Cardiac muscle cell (in vitro differentiated cells and primary cell): ENCODE measurements at regions not wholly inside any gene's neighbourhood (a gene's known extent, or its start where the extent isn't known, plus 50 kb on each side); places are given as distances from the start of the nearest gene placed in this dataset.

Experiments used
- DNase-seq, 2 donors: peaks; one replicate each; pipeline versions ENCODE4 v3.0.0 to v3.0.0-alpha.2; 2010 to 2017; ENCODE audit warnings: low read depth in 1 of 2, low spot score in 1 of 2
- H3K27ac ChIP-seq: fragments of 200-600 bp; sonication (generic); 2 replicates; pipeline ENCODE4 v1.5.1; 2016
- H3K27me3 ChIP-seq: fragments of 200-600 bp; sonication (generic); 2 replicates; pipeline ENCODE4 v1.6.0; 2016; ENCODE audit warnings: control low read depth
- H3K36me3 ChIP-seq: fragments of 200-600 bp; sonication (generic); 2 replicates; pipeline ENCODE4 v1.5.1; 2016; ENCODE audit warnings: control low read depth
- H3K4me1 ChIP-seq: fragments of 200-600 bp; sonication (generic); 2 replicates; pipeline ENCODE4 v1.8.1; 2017; ENCODE audit warnings: low read depth, mild to moderate bottlenecking, mixed run types
- H3K4me3 ChIP-seq: fragments of 200-600 bp; sonication (generic); 2 replicates; pipeline ENCODE4 v1.5.1; 2016; ENCODE audit warnings: mild to moderate bottlenecking
- H3K9me3 ChIP-seq: fragments of 200-600 bp; sonication (generic); 2 replicates; pipeline ENCODE4 v1.5.1; 2017; ENCODE audit warnings: low read depth, mild to moderate bottlenecking, control low read depth
- TF ChIP-seq, protein P1 (sequence below): IDR thresholded peaks from 2 replicates; pipeline ENCODE4 v1.5.1; 2012; ENCODE audit warnings: low read depth, mild to moderate bottlenecking, low read length

DNA sequence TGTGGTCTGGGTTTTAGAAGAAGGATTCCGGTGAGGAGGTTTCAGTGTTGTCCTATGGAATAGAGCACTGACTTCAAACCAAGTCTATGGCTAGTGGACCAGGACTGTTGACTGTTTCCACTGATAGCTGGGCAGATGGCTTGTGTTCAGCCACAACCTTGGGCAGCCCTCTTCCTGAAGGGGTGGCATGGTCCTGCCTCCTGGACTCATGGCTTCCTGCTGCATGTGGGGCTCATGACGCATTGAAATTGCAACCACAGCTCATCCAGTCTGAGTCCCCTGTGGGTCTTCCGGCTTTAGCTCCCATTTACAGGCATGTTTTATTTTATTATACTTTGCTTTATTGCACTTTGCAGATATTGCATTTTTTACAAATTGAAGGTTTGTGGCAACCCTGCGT lies 105.0 kb downstream of the B3GNT2 start:
- Histone ChIP-seq H3K4me3 (no peak overlapping the region), H3K27me3 (no peaks in the 10 kb centered on the region), H3K4me1 (peaks cover 25% of the 10 kb centered on the region), H3K36me3 (no peaks in the 10 kb centered on the region), H3K9me3 (no peaks in the 10 kb centered on the region), H3K27ac (no peak overlapping the region)
- TF ChIP-seq, protein P1, sequence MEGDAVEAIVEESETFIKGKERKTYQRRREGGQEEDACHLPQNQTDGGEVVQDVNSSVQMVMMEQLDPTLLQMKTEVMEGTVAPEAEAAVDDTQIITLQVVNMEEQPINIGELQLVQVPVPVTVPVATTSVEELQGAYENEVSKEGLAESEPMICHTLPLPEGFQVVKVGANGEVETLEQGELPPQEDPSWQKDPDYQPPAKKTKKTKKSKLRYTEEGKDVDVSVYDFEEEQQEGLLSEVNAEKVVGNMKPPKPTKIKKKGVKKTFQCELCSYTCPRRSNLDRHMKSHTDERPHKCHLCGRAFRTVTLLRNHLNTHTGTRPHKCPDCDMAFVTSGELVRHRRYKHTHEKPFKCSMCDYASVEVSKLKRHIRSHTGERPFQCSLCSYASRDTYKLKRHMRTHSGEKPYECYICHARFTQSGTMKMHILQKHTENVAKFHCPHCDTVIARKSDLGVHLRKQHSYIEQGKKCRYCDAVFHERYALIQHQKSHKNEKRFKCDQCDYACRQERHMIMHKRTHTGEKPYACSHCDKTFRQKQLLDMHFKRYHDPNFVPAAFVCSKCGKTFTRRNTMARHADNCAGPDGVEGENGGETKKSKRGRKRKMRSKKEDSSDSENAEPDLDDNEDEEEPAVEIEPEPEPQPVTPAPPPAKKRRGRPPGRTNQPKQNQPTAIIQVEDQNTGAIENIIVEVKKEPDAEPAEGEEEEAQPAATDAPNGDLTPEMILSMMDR = no peak
- DNase-seq = no peak

DNA sequence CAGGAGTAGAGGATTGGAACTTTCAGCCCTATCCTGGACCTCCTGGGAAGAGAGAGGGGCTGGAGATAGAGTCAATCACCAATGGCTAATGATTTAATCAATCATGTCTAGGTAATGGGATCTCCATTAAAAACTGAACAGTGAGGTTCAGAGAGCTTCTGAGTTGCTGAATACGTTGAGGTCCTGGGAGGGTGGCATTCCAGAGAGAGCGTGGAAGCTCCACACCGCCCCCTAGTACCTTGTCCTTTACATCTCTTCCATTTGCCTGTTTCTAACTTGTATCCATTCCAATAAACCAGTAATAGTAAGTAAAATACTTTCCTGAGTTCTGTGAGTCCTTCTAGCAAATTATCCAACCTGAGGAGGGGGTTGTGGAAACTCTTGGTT lies 101.7 kb downstream of the B3GNT2 start:
- H3K9me3 ChIP-seq = no peaks in the 10 kb centered on the region
- peaks cover 16% of the 10 kb centered on the region for H3K4me1 ChIP-seq
- no peaks in the 10 kb centered on the region for H3K36me3 ChIP-seq
- DNase-seq = peak; percentile 41 to 43
- H3K27ac ChIP-seq = no peak overlapping the region
- no peak overlapping the region for H3K4me3 ChIP-seq
- TF ChIP-seq, protein P1 = peak; percentile 33
- no peaks in the 10 kb centered on the region for H3K27me3 ChIP-seq

DNA sequence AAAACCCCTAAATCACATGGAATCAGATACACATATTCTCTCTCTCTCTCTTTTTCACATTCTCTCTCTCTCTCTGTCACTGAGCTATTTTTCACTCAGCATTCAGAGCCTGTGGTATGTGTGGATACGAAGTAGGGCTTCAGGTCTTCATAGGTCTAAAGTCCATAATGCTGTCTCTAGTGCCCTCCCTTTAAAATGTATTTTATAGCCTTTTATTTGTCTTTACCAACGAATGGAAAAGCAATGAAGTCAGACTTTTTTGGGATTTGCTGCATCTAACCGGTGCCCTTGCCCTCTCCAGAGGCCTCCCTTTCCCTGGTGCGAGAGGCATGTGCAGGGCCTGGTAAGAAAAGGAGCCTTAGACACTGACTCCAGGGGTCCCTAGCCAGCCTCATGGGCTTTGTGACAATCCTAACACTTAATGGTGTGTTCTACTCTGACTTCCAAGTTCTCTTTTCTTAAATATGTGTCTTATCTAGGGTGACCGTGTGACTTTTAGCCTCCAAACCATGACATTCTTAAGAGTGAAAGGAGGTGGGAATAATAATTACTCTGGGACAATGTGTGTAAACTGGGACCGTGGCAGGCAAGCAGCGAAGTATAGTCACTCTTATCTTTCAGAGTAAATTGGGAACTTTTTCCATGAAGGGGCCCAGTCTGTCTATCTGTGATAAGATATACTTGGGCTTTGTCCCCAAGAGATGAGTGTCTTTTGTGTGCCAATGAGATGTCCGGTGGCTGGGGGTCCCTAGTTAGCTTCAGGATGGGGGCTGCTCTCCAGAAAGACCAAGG lies 101.1 kb downstream of the B3GNT2 start:
- Histone ChIP-seq H3K9me3 (no peaks in the 10 kb centered on the region), H3K27ac (no peak overlapping the region), H3K4me1 (peaks cover 16% of the 10 kb centered on the region), H3K36me3 (no peaks in the 10 kb centered on the region), H3K27me3 (no peaks in the 10 kb centered on the region), H3K4me3 (no peak overlapping the region)
- DNase-seq = no peak
- TF ChIP-seq, protein P1 = no peak

DNA sequence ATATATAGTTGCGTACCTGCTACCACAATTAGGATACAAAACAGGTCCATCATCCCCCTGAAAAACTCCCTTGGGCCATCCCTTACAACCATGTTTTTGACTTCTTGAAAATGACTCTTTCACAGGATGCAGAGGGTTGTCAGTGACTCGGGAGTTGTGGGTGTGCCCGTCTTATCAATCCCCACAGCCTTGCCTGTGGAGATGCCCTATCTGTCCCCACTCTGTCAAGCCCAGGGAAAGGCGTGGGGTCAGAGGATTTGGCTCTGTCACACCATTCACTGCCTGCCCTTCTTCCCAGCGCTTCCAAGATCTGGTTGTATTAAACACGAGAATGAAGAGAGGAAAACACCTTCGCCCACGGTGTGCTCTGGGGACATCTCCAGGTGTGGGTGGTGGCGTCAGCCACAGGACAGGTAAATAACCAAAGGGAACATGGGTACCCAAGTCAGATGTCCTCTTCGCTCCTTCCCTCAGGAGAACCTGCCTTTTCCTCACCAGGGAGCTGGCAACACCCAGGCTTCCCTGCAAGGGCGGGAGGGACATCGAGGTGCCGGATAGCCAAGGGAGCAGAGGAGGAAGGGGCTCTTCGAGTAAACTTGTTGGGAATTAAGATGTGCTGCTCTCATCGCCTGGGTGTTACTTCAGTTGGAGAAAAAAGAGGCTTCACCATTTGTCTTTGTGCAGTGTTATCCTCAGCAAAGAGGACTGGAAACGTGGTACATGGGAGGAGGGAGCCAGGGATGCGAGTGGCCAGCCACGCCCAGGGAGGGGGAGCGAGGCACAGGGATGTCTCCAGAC lies 100.3 kb downstream of the B3GNT2 start:
- TF ChIP-seq, protein P1 = no peak
- Histone ChIP-seq H3K27me3 (no peaks in the 10 kb centered on the region), H3K27ac (no peak overlapping the region), H3K4me1 (peaks cover 16% of the 10 kb centered on the region), H3K36me3 (no peaks in the 10 kb centered on the region), H3K4me3 (no peak overlapping the region), H3K9me3 (no peaks in the 10 kb centered on the region)
- DNase-seq = no peak

DNA sequence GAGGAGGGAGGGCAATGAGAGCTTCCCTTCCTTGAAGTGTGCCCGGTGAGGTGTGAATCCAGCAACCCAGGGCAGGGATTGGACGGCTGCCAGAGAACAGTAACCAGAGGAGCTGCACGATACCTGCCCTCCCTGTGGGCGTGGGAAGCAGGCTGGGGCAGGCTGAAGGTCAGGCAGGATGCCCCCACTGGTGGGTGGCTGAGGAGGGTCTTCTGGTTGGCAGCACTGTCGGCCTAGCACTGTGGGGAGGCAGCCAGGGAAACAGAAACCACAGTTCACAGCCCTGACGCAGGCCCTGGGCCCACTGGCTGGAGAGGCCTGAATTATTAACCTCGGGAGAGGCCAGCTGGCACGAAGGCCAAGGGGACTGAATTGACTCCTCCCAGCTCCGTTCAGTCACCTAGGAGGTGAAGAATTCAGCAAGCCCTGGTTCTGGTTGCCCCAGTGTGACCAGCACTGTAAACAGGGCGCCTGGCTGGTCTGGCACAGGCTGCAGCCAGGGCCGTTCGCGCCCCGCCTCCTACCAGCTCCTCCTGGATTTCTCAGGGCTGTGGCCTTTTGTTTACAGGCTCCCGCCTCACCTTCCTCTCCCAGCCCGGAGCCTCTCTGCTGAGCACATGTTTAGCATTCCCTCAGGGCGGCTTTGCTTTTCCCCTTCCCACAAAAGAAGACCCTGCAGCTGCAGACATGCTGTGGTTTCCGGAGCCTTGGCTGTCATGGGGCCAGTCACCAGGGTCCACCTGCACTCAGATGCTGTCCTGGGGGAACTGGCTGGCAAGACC lies 97.8 kb downstream of the B3GNT2 start:
- H3K36me3 ChIP-seq = no peaks in the 10 kb centered on the region
- no peak overlapping the region for H3K4me3 ChIP-seq
- peaks cover 16% of the 10 kb centered on the region for H3K4me1 ChIP-seq
- DNase-seq = peak; percentile 18 to 35
- H3K27me3 ChIP-seq = no peaks in the 10 kb centered on the region
- TF ChIP-seq, protein P1 = no peak
- H3K27ac ChIP-seq = peak overlapping the region; percentile 52
- no peaks in the 10 kb centered on the region for H3K9me3 ChIP-seq
